HG02885 (cell line): ENCODE measurements at regions not wholly inside any gene's neighbourhood (a gene's known extent, or its start where the extent isn't known, plus 50 kb on each side); places are given as distances from the start of the nearest gene placed in this dataset.
"Not testable (repeated sequence)": the region's sequence is repeated elsewhere in the genome, so short reads cannot be mapped to it uniquely, and the experiment has no call there.

Experiments
- ATAC-seq: cut with Tn5 transposase; IDR thresholded peaks from one replicate; pipeline ENCODE4 v1.9.1; 2021; ENCODE audit warnings: mild to moderate bottlenecking; ENCODE audit not compliant: unreplicated experiment, poor library complexity

- no peak for ATAC-seq
Measured at GRCh38 chr2:212721026-212721451, 182.4 kb upstream of the ERBB4 start.

DNA sequence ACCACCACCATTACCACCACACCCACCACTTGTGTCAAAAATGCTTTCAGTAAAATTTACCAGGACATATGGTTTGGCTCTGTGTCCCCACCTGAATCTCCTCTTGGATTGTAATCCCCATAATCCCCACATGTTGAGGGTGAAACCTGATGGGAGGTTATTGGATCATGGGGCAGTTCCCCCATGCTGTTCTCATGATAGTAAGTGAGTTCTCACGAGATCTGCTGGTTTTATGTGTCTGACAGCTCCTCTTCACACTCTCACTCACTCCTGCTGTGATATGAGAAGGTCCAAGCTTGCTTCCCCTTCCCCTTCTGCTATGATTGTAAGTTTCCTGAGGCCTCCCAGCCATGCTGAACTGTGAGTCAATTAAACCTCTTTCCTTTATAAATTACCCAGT is 176.8 kb upstream of the ERBB4 start:
- ATAC-seq: not testable (repeated sequence)

- ATAC-seq: no peak
Measured at GRCh38 chr2:212713681-212714080, 175.1 kb upstream of the ERBB4 start.

- no peak for ATAC-seq
Measured at GRCh38 chr2:212712991-212713390, 174.4 kb upstream of the ERBB4 start.

DNA sequence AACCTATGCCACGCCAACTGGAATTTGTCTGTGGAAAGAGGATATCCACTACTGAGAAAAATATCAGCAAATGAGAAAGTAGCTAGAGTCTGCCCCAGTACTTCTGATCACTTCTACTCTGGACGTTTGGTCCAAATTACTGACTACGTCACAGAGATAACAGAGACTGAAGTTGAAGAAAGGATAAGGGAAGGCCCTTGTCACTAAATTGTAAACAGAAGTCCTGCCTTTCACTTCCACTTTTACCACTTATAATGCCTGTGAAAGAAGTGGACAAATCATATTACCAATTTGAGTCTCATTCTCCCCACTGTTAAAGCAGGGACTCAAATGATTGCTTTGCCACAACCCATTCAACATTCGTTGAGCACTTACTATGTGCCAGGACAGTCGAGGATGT is 173.9 kb upstream of the ERBB4 start:
- no peak for ATAC-seq

- ATAC-seq: no peak
Measured at GRCh38 chr2:212711856-212712255, 173.3 kb upstream of the ERBB4 start.

DNA sequence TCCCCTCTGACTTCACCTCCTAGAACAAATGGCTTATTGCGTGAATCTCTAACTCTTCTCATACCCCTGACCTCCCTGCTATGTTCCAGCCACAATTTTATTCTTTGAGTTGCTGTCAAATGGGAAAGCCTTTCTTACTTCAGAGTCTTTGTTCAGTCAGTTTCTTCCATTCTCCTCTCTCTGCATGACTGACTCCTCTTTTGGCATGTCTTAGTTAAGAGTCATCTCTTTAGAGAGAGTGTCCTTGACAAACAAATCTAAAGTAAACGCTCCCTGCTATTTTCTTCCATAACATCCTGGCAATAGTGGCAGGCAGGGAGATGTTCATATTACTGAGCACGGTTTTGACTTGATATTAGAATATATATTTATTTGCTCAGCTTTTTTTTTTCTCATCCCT is 170.7 kb upstream of the ERBB4 start:
- no peak for ATAC-seq

DNA sequence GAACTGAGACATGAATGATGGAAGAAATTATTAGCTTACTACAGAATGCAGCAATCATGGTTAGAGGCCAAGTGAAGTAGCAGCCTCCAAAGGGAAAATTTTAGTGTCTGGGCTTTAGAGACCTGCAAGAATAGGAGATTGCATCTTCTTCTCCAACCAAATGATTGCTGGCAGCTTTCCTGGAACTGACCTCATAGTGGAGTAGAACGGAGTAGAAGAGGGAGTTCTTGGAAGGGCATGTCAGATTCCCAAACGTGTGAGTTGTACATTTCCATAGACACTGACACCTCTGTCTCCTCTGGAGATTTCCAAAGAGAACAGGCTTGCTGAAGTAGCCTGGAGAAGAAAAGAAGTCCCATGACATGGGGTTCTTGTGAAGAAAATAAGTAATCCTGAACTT is 169.8 kb upstream of the ERBB4 start:
- no peak for ATAC-seq

DNA sequence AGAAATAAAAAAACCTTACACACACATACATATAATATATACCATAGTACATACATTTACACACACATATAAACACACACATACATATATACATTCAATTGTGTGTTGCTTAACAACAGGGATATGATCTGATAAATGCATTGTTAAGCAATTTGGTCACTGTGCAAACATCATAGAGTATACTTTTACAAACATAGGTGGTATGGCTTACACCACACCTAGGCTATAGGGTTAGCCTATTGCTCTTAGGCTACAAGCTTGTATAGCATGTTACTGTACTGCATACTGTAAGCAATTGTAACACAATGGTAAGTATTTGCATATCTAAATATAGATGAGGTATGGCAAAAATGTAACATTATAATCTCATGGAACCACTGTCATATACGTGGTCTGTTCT is 156.8 kb upstream of the ERBB4 start:
- no peak for ATAC-seq

DNA sequence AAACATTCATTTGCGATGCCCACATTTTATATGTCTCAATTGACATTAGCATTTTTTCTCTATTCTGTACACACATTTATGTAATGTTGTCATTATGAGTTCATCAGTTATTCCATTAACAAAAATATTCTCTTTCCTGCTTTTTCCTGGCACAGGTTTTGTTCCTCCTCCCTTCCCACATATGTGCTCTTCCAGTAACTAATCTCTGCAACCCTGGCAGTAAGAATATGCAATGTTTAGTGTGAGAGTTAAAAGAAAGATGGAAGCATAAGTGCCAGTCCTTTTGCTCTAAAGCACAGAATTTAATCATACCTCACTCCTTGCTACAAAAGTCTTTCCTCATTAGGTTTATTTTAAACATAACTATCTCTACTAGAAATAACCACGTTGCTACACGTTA is 155.8 kb upstream of the ERBB4 start:
- no peak for ATAC-seq

DNA sequence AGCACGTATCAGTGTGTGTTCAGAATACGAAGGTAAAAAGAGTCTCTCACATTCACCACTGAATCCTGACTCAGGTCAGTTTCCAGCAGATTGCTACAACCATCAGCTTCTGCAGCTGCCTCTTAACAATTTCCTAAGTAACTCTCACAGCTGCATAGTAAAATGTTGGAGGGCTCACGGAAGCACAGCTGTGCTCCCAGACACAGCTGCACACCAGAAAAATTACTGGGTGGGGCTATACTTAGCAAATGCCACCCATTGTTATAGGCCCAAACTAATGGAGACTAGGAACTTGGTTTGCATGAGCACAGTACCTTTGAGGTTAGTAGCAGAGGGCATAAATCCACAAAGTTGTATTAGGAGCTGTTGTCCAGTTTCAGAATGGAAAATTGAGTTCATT is 153.9 kb upstream of the ERBB4 start:
- ATAC-seq: no peak

GRCh38 chr2:212686285-212686895 is 147.8 kb upstream of the ERBB4 start:
- ATAC-seq: peak; percentile 74

DNA sequence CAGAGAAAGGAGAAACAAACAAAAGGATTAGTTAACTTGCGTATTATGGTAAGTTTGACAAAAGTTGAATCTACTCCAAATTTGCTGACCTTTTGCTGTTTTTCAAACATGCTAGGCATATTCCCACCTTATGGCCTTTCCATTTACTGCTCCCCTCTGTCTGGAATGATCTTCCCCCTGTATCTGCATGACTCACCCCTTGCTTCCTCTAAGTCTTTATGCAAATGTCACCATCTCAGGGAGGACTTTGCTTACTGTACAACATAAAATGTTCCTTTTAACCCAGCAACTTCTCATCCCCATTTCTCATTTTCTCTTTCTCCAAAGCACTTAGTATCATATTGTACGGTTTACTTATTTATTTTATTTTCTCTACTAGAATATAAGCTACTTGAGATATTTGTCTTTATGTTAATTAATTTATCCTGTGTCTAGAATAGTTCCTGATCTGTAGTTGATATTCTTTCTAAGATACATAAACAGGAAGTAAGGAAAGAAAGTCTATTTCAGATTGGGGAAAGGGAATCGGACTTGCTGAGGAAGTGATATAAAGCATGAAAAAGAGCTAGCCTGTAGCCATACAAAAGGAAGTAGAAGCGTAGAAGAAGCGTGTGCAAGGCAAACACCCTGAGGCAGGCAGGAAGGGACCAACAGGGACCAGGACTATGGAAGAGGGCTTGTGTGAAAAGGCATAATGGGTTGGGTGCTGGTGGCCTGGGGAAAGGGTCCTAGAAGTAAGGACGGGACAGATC is 144.9 kb upstream of the ERBB4 start:
- ATAC-seq: no peak

DNA sequence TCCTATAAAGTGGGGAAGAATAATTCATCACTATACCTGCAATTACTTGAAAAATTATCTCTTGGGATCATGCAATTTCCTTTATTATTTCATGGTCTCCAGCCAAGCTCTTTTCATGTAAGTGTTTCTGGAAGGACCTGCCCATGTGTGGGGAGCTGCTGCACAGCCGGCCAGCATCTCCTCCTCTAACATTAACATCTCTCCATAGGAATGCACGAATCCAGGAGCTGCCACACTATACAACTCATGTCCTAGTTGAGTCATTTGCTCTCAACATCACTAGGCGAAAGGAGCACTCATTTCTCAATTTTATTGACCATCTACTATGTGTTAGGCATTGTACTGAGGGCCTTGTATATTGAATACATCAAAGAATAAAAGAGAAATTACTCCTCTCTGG is 144.3 kb upstream of the ERBB4 start:
- ATAC-seq: no peak

DNA sequence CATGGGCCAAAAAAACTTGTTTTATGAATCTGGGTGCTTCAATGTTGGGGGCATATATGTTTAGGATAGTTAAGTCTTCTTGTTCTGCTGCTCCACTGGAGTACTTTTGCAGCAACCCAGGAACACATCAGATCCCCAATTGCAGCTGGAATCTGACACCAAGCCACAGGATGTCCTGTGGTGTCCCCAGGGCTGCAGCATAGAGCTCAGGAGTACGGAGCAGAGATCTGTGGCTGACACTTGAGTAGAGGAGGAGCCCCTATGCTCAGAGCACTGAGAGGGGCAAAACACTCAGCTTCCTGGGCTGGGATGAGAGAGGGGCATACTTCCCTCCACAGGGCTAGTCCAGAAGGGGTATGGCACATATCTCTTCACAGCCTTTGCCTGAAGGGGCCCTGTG is 138.9 kb upstream of the ERBB4 start:
- ATAC-seq: no peak

GRCh38 chr2:212672186-212672585 is 133.6 kb upstream of the ERBB4 start:
- ATAC-seq: no peak

GRCh38 chr2:212669761-212670160 is 131.2 kb upstream of the ERBB4 start:
- peak; percentile 46 for ATAC-seq

DNA sequence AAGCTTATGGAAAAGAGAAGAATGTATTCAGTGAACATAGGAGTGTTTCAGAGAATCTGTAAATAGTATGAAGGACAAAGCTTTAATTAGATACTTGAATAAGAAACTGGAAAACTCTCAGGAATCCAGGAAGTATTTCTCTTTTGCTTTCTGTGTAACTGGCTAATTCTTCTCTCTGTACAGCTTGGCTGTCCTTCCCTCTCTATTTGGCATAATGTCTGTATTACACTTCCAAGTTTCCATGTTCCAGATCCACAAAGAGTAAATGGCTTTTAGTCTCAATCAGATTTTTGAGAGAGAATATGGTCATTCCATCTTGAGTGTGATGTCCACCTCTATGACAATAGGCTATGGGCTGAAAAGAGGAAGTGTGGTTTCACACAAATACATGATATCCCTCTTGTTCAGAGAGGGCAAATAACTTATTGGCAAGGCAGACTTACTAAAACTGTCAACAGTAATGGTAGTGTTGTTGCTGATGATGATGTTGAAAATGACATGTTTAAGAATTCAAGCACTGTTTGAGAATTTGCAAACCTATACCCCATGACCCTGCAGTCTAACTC is 129.2 kb upstream of the ERBB4 start:
- peak; percentile 41 for ATAC-seq

GRCh38 chr2:212665948-212666347 is 127.3 kb upstream of the ERBB4 start:
- no peak for ATAC-seq

- no peak for ATAC-seq
Measured at GRCh38 chr2:212659441-212659840, 120.8 kb upstream of the ERBB4 start.

- ATAC-seq: no peak
Measured at GRCh38 chr2:212649646-212650045, 111.0 kb upstream of the ERBB4 start.
